ENCODE measurements at regions not wholly inside any gene's neighbourhood (a gene's known extent, or its start where the extent isn't known, plus 50 kb on each side); places are given as distances from the start of the nearest gene placed in this dataset.

GRCh38 chr11:92692826-92693546, 276.5 kb upstream of the MTNR1B start:
- Histone ChIP-seq H3K4me3 (ENCODE audit: low read depth, low read length) (no peak overlapping the region), H3K36me3 (ENCODE audit: insufficient read depth, low read length) (no peaks in the 10 kb centered on the region), H3K27ac (ENCODE audit: low read depth, low read length) (no peak overlapping the region), H3K4me1 (ENCODE audit: control insufficient read depth, insufficient read depth, low read length, unreplicated experiment) (no peaks in the 10 kb centered on the region), H2AFZ (ENCODE audit: low read length, unreplicated experiment) (no peak overlapping the region), H3K79me2 (ENCODE audit: control insufficient read depth, insufficient read depth, low read length, unreplicated experiment) (no peaks in the 10 kb centered on the region), H3K27me3 (ENCODE audit: insufficient read depth, low read length) (no peaks in the 10 kb centered on the region)

- Histone ChIP-seq H3K4me3 (ENCODE audit: low read depth, low read length) (no peak overlapping the region), H3K36me3 (ENCODE audit: insufficient read depth, low read length) (no peaks in the 10 kb centered on the region), H3K4me1 (ENCODE audit: control insufficient read depth, insufficient read depth, low read length, unreplicated experiment) (no peaks in the 10 kb centered on the region), H3K79me2 (ENCODE audit: control insufficient read depth, insufficient read depth, low read length, unreplicated experiment) (no peaks in the 10 kb centered on the region), H3K27me3 (ENCODE audit: insufficient read depth, low read length) (no peaks in the 10 kb centered on the region), H3K27ac (ENCODE audit: low read depth, low read length) (no peak overlapping the region), H2AFZ (ENCODE audit: low read length, unreplicated experiment) (no peak overlapping the region)
These were observed 273.4 kb upstream of the MTNR1B start for GRCh38 chr11:92696076-92696475.

- H2AFZ ChIP-seq (ENCODE audit: low read length, unreplicated experiment): no peak overlapping the region
- no peak overlapping the region for H3K4me3 ChIP-seq (ENCODE audit: low read depth, low read length)
- H3K27ac ChIP-seq (ENCODE audit: low read depth, low read length): no peak overlapping the region
- no peaks in the 10 kb centered on the region for H3K4me1 ChIP-seq (ENCODE audit: control insufficient read depth, insufficient read depth, low read length, unreplicated experiment)
- H3K79me2 ChIP-seq (ENCODE audit: control insufficient read depth, insufficient read depth, low read length, unreplicated experiment): no peaks in the 10 kb centered on the region
- H3K36me3 ChIP-seq (ENCODE audit: insufficient read depth, low read length): no peaks in the 10 kb centered on the region
- no peaks in the 10 kb centered on the region for H3K27me3 ChIP-seq (ENCODE audit: insufficient read depth, low read length)
These were observed 271.8 kb upstream of the MTNR1B start for GRCh38 chr11:92697461-92698312.

- Histone ChIP-seq H3K4me3 (ENCODE audit: low read depth, low read length) (no peak overlapping the region), H3K36me3 (ENCODE audit: insufficient read depth, low read length) (no peaks in the 10 kb centered on the region), H2AFZ (ENCODE audit: low read length, unreplicated experiment) (no peak overlapping the region), H3K4me1 (ENCODE audit: control insufficient read depth, insufficient read depth, low read length, unreplicated experiment) (no peaks in the 10 kb centered on the region), H3K27ac (ENCODE audit: low read depth, low read length) (no peak overlapping the region), H3K27me3 (ENCODE audit: insufficient read depth, low read length) (no peaks in the 10 kb centered on the region), H3K79me2 (ENCODE audit: control insufficient read depth, insufficient read depth, low read length, unreplicated experiment) (no peaks in the 10 kb centered on the region)
These were observed 270.7 kb upstream of the MTNR1B start for GRCh38 chr11:92698742-92699141.

GRCh38 chr11:92702037-92702804, 267.2 kb upstream of the MTNR1B start:
- no peaks in the 10 kb centered on the region for H3K27me3 ChIP-seq (ENCODE audit: insufficient read depth, low read length)
- H2AFZ ChIP-seq (ENCODE audit: low read length, unreplicated experiment): no peak overlapping the region
- H3K36me3 ChIP-seq (ENCODE audit: insufficient read depth, low read length): no peaks in the 10 kb centered on the region
- H3K4me1 ChIP-seq (ENCODE audit: control insufficient read depth, insufficient read depth, low read length, unreplicated experiment): no peaks in the 10 kb centered on the region
- H3K27ac ChIP-seq (ENCODE audit: low read depth, low read length): no peak overlapping the region
- H3K79me2 ChIP-seq (ENCODE audit: control insufficient read depth, insufficient read depth, low read length, unreplicated experiment): no peaks in the 10 kb centered on the region
- no peak overlapping the region for H3K4me3 ChIP-seq (ENCODE audit: low read depth, low read length)

- Histone ChIP-seq H3K27ac (ENCODE audit: low read depth, low read length) (no peak overlapping the region), H3K27me3 (ENCODE audit: insufficient read depth, low read length) (no peaks in the 10 kb centered on the region), H2AFZ (ENCODE audit: low read length, unreplicated experiment) (no peak overlapping the region), H3K36me3 (ENCODE audit: insufficient read depth, low read length) (no peaks in the 10 kb centered on the region), H3K4me3 (ENCODE audit: low read depth, low read length) (no peak overlapping the region), H3K79me2 (ENCODE audit: control insufficient read depth, insufficient read depth, low read length, unreplicated experiment) (no peaks in the 10 kb centered on the region), H3K4me1 (ENCODE audit: control insufficient read depth, insufficient read depth, low read length, unreplicated experiment) (no peaks in the 10 kb centered on the region)
These were observed 266.5 kb upstream of the MTNR1B start for GRCh38 chr11:92702805-92703448.

- H3K4me1 ChIP-seq (ENCODE audit: control insufficient read depth, insufficient read depth, low read length, unreplicated experiment): no peaks in the 10 kb centered on the region
- no peaks in the 10 kb centered on the region for H3K79me2 ChIP-seq (ENCODE audit: control insufficient read depth, insufficient read depth, low read length, unreplicated experiment)
- H2AFZ ChIP-seq (ENCODE audit: low read length, unreplicated experiment): no peak overlapping the region
- H3K27me3 ChIP-seq (ENCODE audit: insufficient read depth, low read length): no peaks in the 10 kb centered on the region
- H3K36me3 ChIP-seq (ENCODE audit: insufficient read depth, low read length): no peaks in the 10 kb centered on the region
- no peak overlapping the region for H3K4me3 ChIP-seq (ENCODE audit: low read depth, low read length)
- H3K27ac ChIP-seq (ENCODE audit: low read depth, low read length): no peak overlapping the region
These were observed 266.0 kb upstream of the MTNR1B start for GRCh38 chr11:92703449-92703830.

- Histone ChIP-seq H2AFZ (ENCODE audit: low read length, unreplicated experiment) (no peak overlapping the region), H3K79me2 (ENCODE audit: control insufficient read depth, insufficient read depth, low read length, unreplicated experiment) (no peaks in the 10 kb centered on the region), H3K27me3 (ENCODE audit: insufficient read depth, low read length) (no peaks in the 10 kb centered on the region), H3K27ac (ENCODE audit: low read depth, low read length) (no peak overlapping the region), H3K36me3 (ENCODE audit: insufficient read depth, low read length) (no peaks in the 10 kb centered on the region), H3K4me1 (ENCODE audit: control insufficient read depth, insufficient read depth, low read length, unreplicated experiment) (no peaks in the 10 kb centered on the region), H3K4me3 (ENCODE audit: low read depth, low read length) (no peak overlapping the region)
These were observed 262.3 kb upstream of the MTNR1B start for GRCh38 chr11:92707173-92707619.

GRCh38 chr11:92707665-92708064, 261.8 kb upstream of the MTNR1B start:
- Histone ChIP-seq H3K4me1 (ENCODE audit: control insufficient read depth, insufficient read depth, low read length, unreplicated experiment) (no peaks in the 10 kb centered on the region), H2AFZ (ENCODE audit: low read length, unreplicated experiment) (no peak overlapping the region), H3K27me3 (ENCODE audit: insufficient read depth, low read length) (no peaks in the 10 kb centered on the region), H3K4me3 (ENCODE audit: low read depth, low read length) (no peak overlapping the region), H3K79me2 (ENCODE audit: control insufficient read depth, insufficient read depth, low read length, unreplicated experiment) (no peaks in the 10 kb centered on the region), H3K27ac (ENCODE audit: low read depth, low read length) (no peak overlapping the region), H3K36me3 (ENCODE audit: insufficient read depth, low read length) (no peaks in the 10 kb centered on the region)

- H3K4me1 ChIP-seq (ENCODE audit: control insufficient read depth, insufficient read depth, low read length, unreplicated experiment): no peaks in the 10 kb centered on the region
- H2AFZ ChIP-seq (ENCODE audit: low read length, unreplicated experiment): no peak overlapping the region
- H3K4me3 ChIP-seq (ENCODE audit: low read depth, low read length): no peak overlapping the region
- no peaks in the 10 kb centered on the region for H3K27me3 ChIP-seq (ENCODE audit: insufficient read depth, low read length)
- no peaks in the 10 kb centered on the region for H3K79me2 ChIP-seq (ENCODE audit: control insufficient read depth, insufficient read depth, low read length, unreplicated experiment)
- no peak overlapping the region for H3K27ac ChIP-seq (ENCODE audit: low read depth, low read length)
- no peaks in the 10 kb centered on the region for H3K36me3 ChIP-seq (ENCODE audit: insufficient read depth, low read length)
These were observed 260.1 kb upstream of the MTNR1B start for GRCh38 chr11:92709329-92709728.

Measured in ACC112 (cell line).